Endodermal cell (in vitro differentiated cells): ENCODE measurements at regions not wholly inside any gene's neighbourhood (a gene's known extent, or its start where the extent isn't known, plus 50 kb on each side); places are given as distances from the start of the nearest gene placed in this dataset.

Experiments
- DNase-seq: peaks from one replicate; pipeline ENCODE4 v3.0.0-alpha.2; 2017
- H3K27ac ChIP-seq: 2 replicates; pipeline ENCODE4 v1.5.1; 2013; ENCODE audit warnings: mild to moderate bottlenecking, low read depth, low read length, moderate library complexity
- H3K27me3 ChIP-seq: 2 replicates; pipeline ENCODE4 v1.6.1; 2013; ENCODE audit warnings: mild to moderate bottlenecking, low read length, moderate library complexity; ENCODE audit not compliant: insufficient read depth, control insufficient read depth, poor library complexity, severe bottlenecking
- H3K36me3 ChIP-seq: 2 replicates; pipeline ENCODE4 v1.7.0; 2013; ENCODE audit warnings: mild to moderate bottlenecking, low read length, moderate library complexity; ENCODE audit not compliant: control insufficient read depth, insufficient read depth
- H3K4me1 ChIP-seq: one replicate; pipeline ENCODE4 v1.7.0; 2013; ENCODE audit warnings: low read length; ENCODE audit not compliant: control insufficient read depth, insufficient read depth
- H3K4me3 ChIP-seq: 2 replicates; pipeline ENCODE4 v1.5.1; 2013; ENCODE audit warnings: mild to moderate bottlenecking, low read length, moderate library complexity
- H3K9ac ChIP-seq: 2 replicates; pipeline ENCODE4 v1.6.1; 2013; ENCODE audit warnings: mild to moderate bottlenecking, low read length, moderate library complexity; ENCODE audit not compliant: poor library complexity, severe bottlenecking; ENCODE audit errors: extremely low read depth
- H3K9me3 ChIP-seq: 2 replicates; pipeline ENCODE4 v1.6.1; 2013; ENCODE audit warnings: mild to moderate bottlenecking, low read length, moderate library complexity; ENCODE audit not compliant: control insufficient read depth
- H3K27ac Mint-ChIP-seq: 2 replicates; pipeline ENCODE4 v1.8.0; 2020; ENCODE audit warnings: mixed read lengths
- H3K27me3 Mint-ChIP-seq: 2 replicates; pipeline ENCODE4 v1.8.0; 2021; ENCODE audit warnings: mild to moderate bottlenecking, mixed read lengths; ENCODE audit not compliant: insufficient read depth
- H3K36me3 Mint-ChIP-seq: 2 replicates; pipeline ENCODE4 v1.8.0; 2020; ENCODE audit warnings: low read depth, mixed read lengths
- H3K4me1 Mint-ChIP-seq: 2 replicates; pipeline ENCODE4 v1.8.0; 2020; ENCODE audit warnings: mixed read lengths
- H3K4me3 Mint-ChIP-seq: 2 replicates; pipeline ENCODE4 v1.8.0; 2020; ENCODE audit warnings: mild to moderate bottlenecking, moderate library complexity, mixed read lengths
- H3K9me3 Mint-ChIP-seq: 2 replicates; pipeline ENCODE4 v1.8.0; 2020; ENCODE audit warnings: mild to moderate bottlenecking, mixed read lengths
- CTCF ChIP-seq: fragments of 200-600 bp; sonication (generic); conservative IDR thresholded peaks from 2 replicates; pipeline ENCODE4 v1.5.0; 2021; ENCODE audit warnings: antibody characterized with exemption, mild to moderate bottlenecking
- WGBS, 2 experiments: methylation state at CpG; one replicate each; pipeline versions ENCODE4 v1.1.5 to v1.1.7; 2013; ENCODE audit warnings: missing lambda C conversion rate in 2 of 2, mixed read lengths in 1 of 2; ENCODE audit not compliant: insufficient coverage in 1 of 2, insufficient read length in 1 of 2; 5-methylcytosine and 5-hydroxymethylcytosine counted together

- Histone ChIP-seq H3K9ac (no peak overlapping the region), H3K27me3 (no peaks in the 10 kb centered on the region), H3K4me3 (no peak overlapping the region), H3K27ac (no peak overlapping the region), H3K9me3 (no peaks in the 10 kb centered on the region), H3K4me1 (no peaks in the 10 kb centered on the region), H3K36me3 (no peaks in the 10 kb centered on the region)
- peaks cover 2% of the 10 kb centered on the region for H3K9me3 Mint-ChIP-seq
- WGBS, 2 experiments = 83 to 91% methylated on average over 9 to 16 of the region's 16 CpGs
- no peak overlapping the region for H3K4me3 Mint-ChIP-seq
- no peaks in the 10 kb centered on the region for H3K27me3 Mint-ChIP-seq
- H3K36me3 Mint-ChIP-seq = no peaks in the 10 kb centered on the region
- H3K27ac Mint-ChIP-seq = no peak overlapping the region
- H3K4me1 Mint-ChIP-seq = no peaks in the 10 kb centered on the region
- no peak for DNase-seq
- no peak for TF ChIP-seq CTCF
These were observed 56.8 kb upstream of the OLFM1 start for GRCh38 chr9:135030566-135031226.

- Histone ChIP-seq H3K4me1 (no peaks in the 10 kb centered on the region), H3K27me3 (no peaks in the 10 kb centered on the region), H3K9me3 (no peaks in the 10 kb centered on the region), H3K36me3 (no peaks in the 10 kb centered on the region), H3K27ac (no peak overlapping the region), H3K4me3 (no peak overlapping the region), H3K9ac (no peak overlapping the region)
- Mint-ChIP-seq H3K4me3 (no peak overlapping the region), H3K27ac (no peak overlapping the region), H3K36me3 (no peaks in the 10 kb centered on the region), H3K27me3 (no peaks in the 10 kb centered on the region), H3K9me3 (no peaks in the 10 kb centered on the region), H3K4me1 (no peaks in the 10 kb centered on the region)
- no peak for DNase-seq
- no peak for TF ChIP-seq CTCF
- WGBS, 2 experiments = 87 to 92% methylated on average over 5 to 13 of the region's 13 CpGs
These were observed 55.2 kb upstream of the OLFM1 start for GRCh38 chr9:135032041-135032835.

- Mint-ChIP-seq H3K27me3 (no peaks in the 10 kb centered on the region), H3K4me1 (no peaks in the 10 kb centered on the region), H3K4me3 (no peak overlapping the region), H3K27ac (no peak overlapping the region), H3K9me3 (no peaks in the 10 kb centered on the region), H3K36me3 (no peaks in the 10 kb centered on the region)
- H3K9me3 ChIP-seq = no peaks in the 10 kb centered on the region
- no peak overlapping the region for H3K4me3 ChIP-seq
- DNase-seq = peak; percentile 28
- H3K27ac ChIP-seq = no peak overlapping the region
- H3K36me3 ChIP-seq = no peaks in the 10 kb centered on the region
- no peaks in the 10 kb centered on the region for H3K27me3 ChIP-seq
- no peak overlapping the region for H3K9ac ChIP-seq
- WGBS, 2 experiments = 83 to 91% methylated on average over 14 to 22 of the region's 22 CpGs
- no peak for TF ChIP-seq CTCF
- no peaks in the 10 kb centered on the region for H3K4me1 ChIP-seq
These were observed 54.5 kb upstream of the OLFM1 start for GRCh38 chr9:135032868-135033460.
